NT2/D1 (cell line): ENCODE measurements at regions not wholly inside any gene's neighbourhood (a gene's known extent, or its start where the extent isn't known, plus 50 kb on each side); places are given as distances from the start of the nearest gene placed in this dataset.

ENCODE experiments used
- YY1 ChIP-seq: IDR thresholded peaks from 2 replicates; pipeline ENCODE4 v1.6.1; 2011; ENCODE audit not compliant: insufficient read length, insufficient read depth
- ZNF274 ChIP-seq: IDR thresholded peaks from 2 replicates; pipeline ENCODE4 v1.6.1; 2011; ENCODE audit warnings: mild to moderate bottlenecking, low read depth, low read length

- TF ChIP-seq YY1 (no peak), ZNF274 (no peak)
These were observed 348.0 kb upstream of the LCORL start for GRCh38 chr4:18369561-18369960.
